GM21737 (cell line): ENCODE measurements at regions not wholly inside any gene's neighbourhood (a gene's known extent, or its start where the extent isn't known, plus 50 kb on each side); places are given as distances from the start of the nearest gene placed in this dataset.
"Not testable (repeated sequence)": the region's sequence is repeated elsewhere in the genome, so short reads cannot be mapped to it uniquely, and the experiment has no call there.

Experiments
- ATAC-seq: cut with Tn5 transposase; IDR thresholded peaks from one replicate; pipeline ENCODE4 v1.9.1; 2021; ENCODE audit warnings: mild to moderate bottlenecking, moderate library complexity; ENCODE audit not compliant: unreplicated experiment

GRCh38 chr14:30256627-30257026, 302.3 kb upstream of the G2E3 start:
- no peak for ATAC-seq

- ATAC-seq: no peak
Observed at GRCh38 chr14:30257946-30258661, 300.9 kb upstream of the G2E3 start.

- no peak for ATAC-seq
Observed at GRCh38 chr14:30260833-30261607, 297.9 kb upstream of the G2E3 start.

GRCh38 chr14:30264161-30264560, 294.8 kb upstream of the G2E3 start:
- no peak for ATAC-seq

GRCh38 chr14:30266290-30266689, 292.7 kb upstream of the G2E3 start:
- ATAC-seq: no peak

GRCh38 chr14:30267141-30267540, 291.8 kb upstream of the G2E3 start:
- no peak for ATAC-seq

GRCh38 chr14:30270200-30271161, 288.5 kb upstream of the G2E3 start:
- peak; percentile 93 for ATAC-seq

GRCh38 chr14:30271811-30272323, 287.1 kb upstream of the G2E3 start:
- ATAC-seq: no peak

GRCh38 chr14:30272848-30273832, 285.8 kb upstream of the G2E3 start:
- no peak for ATAC-seq

- ATAC-seq: no peak
Observed at GRCh38 chr14:30275604-30276003, 283.4 kb upstream of the G2E3 start.

GRCh38 chr14:30277268-30277667, 281.7 kb upstream of the G2E3 start:
- no peak for ATAC-seq

GRCh38 chr14:30278856-30279255, 280.1 kb upstream of the G2E3 start:
- ATAC-seq: not testable (repeated sequence)

GRCh38 chr14:30283822-30284446, 275.0 kb upstream of the G2E3 start:
- ATAC-seq: no peak

- ATAC-seq: no peak
Observed at GRCh38 chr14:30284808-30285207, 274.1 kb upstream of the G2E3 start.

GRCh38 chr14:30287579-30288445, 271.1 kb upstream of the G2E3 start:
- no peak for ATAC-seq

- no peak for ATAC-seq
Observed at GRCh38 chr14:30290001-30290400, 269.0 kb upstream of the G2E3 start.

- ATAC-seq: no peak
Observed at GRCh38 chr14:30291216-30291615, 267.7 kb upstream of the G2E3 start.

GRCh38 chr14:30292541-30292940, 266.4 kb upstream of the G2E3 start:
- no peak for ATAC-seq
